Nephron (organoid): ENCODE measurements at regions not wholly inside any gene's neighbourhood (a gene's known extent, or its start where the extent isn't known, plus 50 kb on each side); places are given as distances from the start of the nearest gene placed in this dataset.

Source experiments
- H3K27ac Mint-ChIP-seq, 3 experiments: 2 replicates each; pipeline ENCODE4 v1.8.0; 2020; ENCODE audit warnings: mixed read lengths in 3 of 3, mild to moderate bottlenecking in 2 of 3, moderate library complexity in 1 of 3
- H3K27me3 Mint-ChIP-seq: 2 replicates; pipeline ENCODE4 v1.8.0; 2021; ENCODE audit warnings: low read depth, mild to moderate bottlenecking, moderate library complexity, mixed read lengths
- H3K36me3 Mint-ChIP-seq: 2 replicates; pipeline ENCODE4 v1.8.0; 2020; ENCODE audit warnings: low read depth, mixed read lengths
- H3K4me1 Mint-ChIP-seq: 2 replicates; pipeline ENCODE4 v1.8.0; 2020; ENCODE audit warnings: mixed read lengths
- H3K4me3 Mint-ChIP-seq, 3 experiments: 2 replicates each; pipeline ENCODE4 v1.8.0; 2020; ENCODE audit warnings: mild to moderate bottlenecking in 3 of 3, mixed read lengths in 3 of 3, moderate library complexity in 2 of 3
- H3K9me3 Mint-ChIP-seq: 2 replicates; pipeline ENCODE4 v1.8.0; 2020; ENCODE audit warnings: mixed read lengths
- CTCF ChIP-seq, 3 experiments: fragments of 200-600 bp; sonication (generic); IDR thresholded peaks; one replicate each; pipeline ENCODE4 v1.5.0; 2021; ENCODE audit warnings: antibody characterized with exemption in 3 of 3; ENCODE audit not compliant: unreplicated experiment in 3 of 3

GRCh38 chr1:11365744-11366387 lies 92.9 kb downstream of the UBIAD1 start:
- Mint-ChIP-seq H3K9me3 (no peaks in the 10 kb centered on the region), H3K4me3 (no peak overlapping the region), H3K36me3 (no peaks in the 10 kb centered on the region), H3K27ac (no peak overlapping the region), H3K27me3 (peaks cover 12% of the 10 kb centered on the region), H3K4me1 (peaks cover 5% of the 10 kb centered on the region)
- no peak for TF ChIP-seq CTCF (IDR thresholded peaks at IDR 0.05; ENCODE audit: unreplicated experiment in 3 of 3)

GRCh38 chr1:11373029-11373894 lies 100.3 kb downstream of the UBIAD1 start:
- peak overlapping the region in 1 of 3 experiments; percentile 36 for H3K27ac Mint-ChIP-seq
- H3K36me3 Mint-ChIP-seq, result no peaks in the 10 kb centered on the region
- no peak overlapping the region for H3K4me3 Mint-ChIP-seq
- TF ChIP-seq CTCF (IDR thresholded peaks at IDR 0.05; ENCODE audit: unreplicated experiment in 3 of 3), result no peak
- H3K9me3 Mint-ChIP-seq, result peaks cover 7% of the 10 kb centered on the region
- peaks cover 16% of the 10 kb centered on the region for H3K27me3 Mint-ChIP-seq
- H3K4me1 Mint-ChIP-seq, result peaks cover 4% of the 10 kb centered on the region

- peaks cover 7% of the 10 kb centered on the region for H3K9me3 Mint-ChIP-seq
- peaks cover 4% of the 10 kb centered on the region for H3K4me1 Mint-ChIP-seq
- no peaks in the 10 kb centered on the region for H3K36me3 Mint-ChIP-seq
- H3K27me3 Mint-ChIP-seq, result peaks cover 18% of the 10 kb centered on the region
- no peak overlapping the region for H3K4me3 Mint-ChIP-seq
- no peak for TF ChIP-seq CTCF (IDR thresholded peaks at IDR 0.05; ENCODE audit: unreplicated experiment in 3 of 3)
- H3K27ac Mint-ChIP-seq, result peak overlapping the region in 1 of 3 experiments; percentile 36
These were observed 101.1 kb downstream of the UBIAD1 start for GRCh38 chr1:11373895-11374747.

GRCh38 chr1:11374748-11375110 lies 101.7 kb downstream of the UBIAD1 start:
- Mint-ChIP-seq H3K36me3 (no peaks in the 10 kb centered on the region), H3K9me3 (peaks cover 7% of the 10 kb centered on the region), H3K27me3 (peaks cover 23% of the 10 kb centered on the region), H3K4me1 (peaks cover 4% of the 10 kb centered on the region), H3K4me3 (no peak overlapping the region), H3K27ac (no peak overlapping the region)
- TF ChIP-seq CTCF (IDR thresholded peaks at IDR 0.05; ENCODE audit: unreplicated experiment in 3 of 3), result no peak

- no peak overlapping the region for H3K4me3 Mint-ChIP-seq
These were observed 101.9 kb upstream of the DISP3 start for GRCh38 chr1:11377001-11377583.

More at GRCh38 chr1:11377001-11377583, 101.9 kb upstream of the DISP3 start:
- H3K27ac Mint-ChIP-seq, result peak overlapping the region in 2 of 3 experiments; percentile 81 to 91
- peaks cover 4% of the 10 kb centered on the region for H3K4me1 Mint-ChIP-seq
- H3K36me3 Mint-ChIP-seq, result no peaks in the 10 kb centered on the region
- TF ChIP-seq CTCF (IDR thresholded peaks at IDR 0.05; ENCODE audit: unreplicated experiment in 3 of 3), result no peak
- H3K27me3 Mint-ChIP-seq, result peaks cover 33% of the 10 kb centered on the region
- peaks cover 11% of the 10 kb centered on the region for H3K9me3 Mint-ChIP-seq
